WTC11 (cell line): ENCODE measurements at regions not wholly inside any gene's neighbourhood (a gene's known extent, or its start where the extent isn't known, plus 50 kb on each side); places are given as distances from the start of the nearest gene placed in this dataset.

Source experiments
- ATAC-seq: fragments of 200-7000 bp; cut with Tn5 transposase; 2 replicates; pipeline ENCODE4 v1.10.0; 2021; ENCODE audit warnings: mild to moderate bottlenecking, moderate library complexity
- CTCF ChIA-PET: fragments of 300-600 bp; sonication (Branson Sonifier 250); formaldehyde crosslinking; loops from one replicate; lab custom pipeline; 2021; ENCODE audit warnings: antibody characterized with exemption; lab: Charles Lee
- POLR2A ChIA-PET: fragments of 350-600 bp; sonication (Branson Sonifier 250); formaldehyde crosslinking; loops from one replicate; lab custom pipeline; 2021; ENCODE audit warnings: antibody characterized with exemption; lab: Charles Lee
- DNase-seq: peaks from one replicate; pipeline ENCODE4 v3.0.0; 2021; ENCODE audit warnings: low spot score
- H3K27ac Mint-ChIP-seq: 2 replicates; pipeline ENCODE4 v1.8.0; 2021; ENCODE audit warnings: mixed read lengths
- H3K27me3 Mint-ChIP-seq: 2 replicates; pipeline ENCODE4 v1.8.0; 2021; ENCODE audit warnings: low read depth, mild to moderate bottlenecking, moderate library complexity, mixed read lengths
- H3K36me3 Mint-ChIP-seq: 2 replicates; pipeline ENCODE4 v1.8.0; 2021; ENCODE audit warnings: mixed read lengths
- H3K4me1 Mint-ChIP-seq: 2 replicates; pipeline ENCODE4 v1.8.0; 2022; ENCODE audit warnings: mixed read lengths
- H3K4me3 Mint-ChIP-seq: 2 replicates; pipeline ENCODE4 v1.8.0; 2021; ENCODE audit warnings: mild to moderate bottlenecking, moderate library complexity, mixed read lengths
- H3K9me3 Mint-ChIP-seq: 2 replicates; pipeline ENCODE4 v1.8.0; 2021; ENCODE audit warnings: mixed read lengths
- ATF2 ChIP-seq: sonication (generic); formaldehyde crosslinking; IDR thresholded peaks from 2 replicates; pipeline ENCODE4 v1.8.1; 2022; ENCODE audit warnings: low read depth, missing genetic modification reagents, borderline replicate concordance
- E2F1 ChIP-seq: sonication (generic); formaldehyde crosslinking; IDR thresholded peaks from 2 replicates; pipeline ENCODE4 v1.8.0; 2022; ENCODE audit warnings: mild to moderate bottlenecking, missing genetic modification reagents
- ELF4 ChIP-seq: sonication (generic); formaldehyde crosslinking; IDR thresholded peaks from 2 replicates; pipeline ENCODE4 v1.8.1; 2022; ENCODE audit warnings: low read depth, mild to moderate bottlenecking, moderate library complexity, missing genetic modification reagents
- EMX1 ChIP-seq: fragments of 250-450 bp; sonication (Bioruptor Pico); IDR thresholded peaks from 2 replicates; pipeline ENCODE4 v1.8.0; 2021; ENCODE audit warnings: mild to moderate bottlenecking
- ETV6 ChIP-seq: sonication (generic); formaldehyde crosslinking; IDR thresholded peaks from 2 replicates; pipeline ENCODE4 v1.8.1; 2022; ENCODE audit warnings: mild to moderate bottlenecking, missing genetic modification reagents
- FOXJ3 ChIP-seq: sonication (generic); formaldehyde crosslinking; IDR thresholded peaks from 2 replicates; pipeline ENCODE4 v1.9.0; 2021; ENCODE audit warnings: missing genetic modification reagents, mild to moderate bottlenecking, borderline replicate concordance
- FOXK1 ChIP-seq: sonication (generic); formaldehyde crosslinking; IDR thresholded peaks from 2 replicates; pipeline ENCODE4 v1.8.0; 2022; ENCODE audit warnings: mild to moderate bottlenecking, moderate library complexity, missing genetic modification reagents
- IRF1 ChIP-seq: sonication (generic); formaldehyde crosslinking; IDR thresholded peaks from 2 replicates; pipeline ENCODE4 v1.8.0; 2023; ENCODE audit warnings: missing genetic modification reagents
- JAZF1 ChIP-seq: fragments of 250-450 bp; sonication (Bioruptor Pico); IDR thresholded peaks from 2 replicates; pipeline ENCODE4 v1.9.0; 2021; ENCODE audit warnings: moderate library complexity, mild to moderate bottlenecking, inconsistent platforms
- JUN ChIP-seq: sonication (generic); formaldehyde crosslinking; IDR thresholded peaks from 2 replicates; pipeline ENCODE4 v1.8.0; 2023; ENCODE audit warnings: mild to moderate bottlenecking, missing genetic modification reagents
- MYBL2 ChIP-seq: sonication (generic); formaldehyde crosslinking; IDR thresholded peaks from 2 replicates; pipeline ENCODE4 v1.8.1; 2023; ENCODE audit warnings: mild to moderate bottlenecking, moderate library complexity, missing genetic modification reagents
- PRRX2 ChIP-seq: fragments of 250-450 bp; sonication (Bioruptor Pico); IDR thresholded peaks from 2 replicates; pipeline ENCODE4 v1.8.0; 2021; ENCODE audit warnings: mild to moderate bottlenecking
- RELA ChIP-seq: sonication (generic); formaldehyde crosslinking; IDR thresholded peaks from 2 replicates; pipeline ENCODE4 v1.8.1; 2022; ENCODE audit warnings: missing genetic modification reagents, mild to moderate bottlenecking, borderline replicate concordance
- SMAD4 ChIP-seq: sonication (generic); formaldehyde crosslinking; IDR thresholded peaks from 2 replicates; pipeline ENCODE4 v1.8.0; 2022; ENCODE audit warnings: mild to moderate bottlenecking, missing genetic modification reagents
- SP1 ChIP-seq: sonication (generic); formaldehyde crosslinking; conservative IDR thresholded peaks from 2 replicates; pipeline ENCODE4 v1.8.1; 2022; ENCODE audit warnings: missing genetic modification reagents
- ZBTB21 ChIP-seq: sonication (generic); formaldehyde crosslinking; IDR thresholded peaks from 2 replicates; pipeline ENCODE4 v1.8.1; 2023; ENCODE audit warnings: mild to moderate bottlenecking, missing genetic modification reagents, borderline replicate concordance
- ZNF121 ChIP-seq: sonication (generic); formaldehyde crosslinking; IDR thresholded peaks from 2 replicates; pipeline ENCODE4 v1.8.0; 2023; ENCODE audit warnings: missing genetic modification reagents
- ZNF138 ChIP-seq: sonication (generic); formaldehyde crosslinking; conservative IDR thresholded peaks from 2 replicates; pipeline ENCODE4 v1.8.1; 2022; ENCODE audit warnings: mild to moderate bottlenecking, moderate library complexity, missing genetic modification reagents
- ZNF416 ChIP-seq: fragments of 250-450 bp; sonication (Bioruptor Pico); IDR thresholded peaks from 2 replicates; pipeline ENCODE4 v1.9.0; 2021; ENCODE audit warnings: mild to moderate bottlenecking, inconsistent platforms
- ZNF423 ChIP-seq: fragments of 250-450 bp; sonication (Bioruptor Pico); IDR thresholded peaks from 2 replicates; pipeline ENCODE4 v2.1.2; 2022; ENCODE audit warnings: mild to moderate bottlenecking, moderate library complexity
- TF ChIP-seq, protein P1 (sequence below): fragments of 250-450 bp; sonication (Bioruptor Pico); IDR thresholded peaks from 2 replicates; pipeline ENCODE4 v1.9.0; 2021; ENCODE audit warnings: moderate library complexity, mild to moderate bottlenecking, inconsistent platforms, borderline replicate concordance
- TF ChIP-seq, protein P2 (sequence below): fragments of 200-600 bp; IDR thresholded peaks from 2 replicates; pipeline ENCODE4 v1.8.0; 2022; ENCODE audit warnings: antibody characterized with exemption
- TF ChIP-seq, protein P3 (sequence below): sonication (generic); formaldehyde crosslinking; conservative IDR thresholded peaks from 2 replicates; pipeline ENCODE4 v1.8.1; 2022; ENCODE audit warnings: mild to moderate bottlenecking, missing genetic modification reagents
- TF ChIP-seq, protein P4 (sequence below): fragments of 250-450 bp; sonication (Bioruptor Pico); IDR thresholded peaks from 2 replicates; pipeline ENCODE4 v1.8.0; 2021; ENCODE audit warnings: mild to moderate bottlenecking

GRCh38 chr4:18203966-18204365, 182.4 kb upstream of the LCORL start:
- Mint-ChIP-seq H3K9me3 (no peaks in the 10 kb centered on the region), H3K36me3 (no peaks in the 10 kb centered on the region), H3K27ac (no peak overlapping the region), H3K4me3 (no peak overlapping the region), H3K4me1 (0 out of 2 replicates have a peak, but pooled peaks cover 4% of the 10 kb centered on the region), H3K27me3 (no peaks in the 10 kb centered on the region)
- POLR2A ChIA-PET, result no interaction called here
- no peak for DNase-seq
- ATAC-seq, result no peak
- CTCF ChIA-PET, result no interaction called here
- TF ChIP-seq ATF2 (CRISPR knock-in tag), result no peak
- no peak for TF ChIP-seq SMAD4
- TF ChIP-seq FOXK1 (CRISPR knock-in tag), result no peak
- TF ChIP-seq FOXJ3 (CRISPR knock-in tag), result no peak
- TF ChIP-seq MYBL2 (CRISPR knock-in tag), result no peak
- TF ChIP-seq, protein P1, sequence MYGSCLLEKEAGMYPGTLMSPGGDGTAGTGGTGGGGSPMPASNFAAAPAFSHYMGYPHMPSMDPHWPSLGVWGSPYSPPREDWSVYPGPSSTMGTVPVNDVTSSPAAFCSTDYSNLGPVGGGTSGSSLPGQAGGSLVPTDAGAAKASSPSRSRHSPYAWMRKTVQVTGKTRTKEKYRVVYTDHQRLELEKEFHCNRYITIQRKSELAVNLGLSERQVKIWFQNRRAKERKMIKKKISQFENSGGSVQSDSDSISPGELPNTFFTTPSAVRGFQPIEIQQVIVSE (CRISPR knock-in tag), result no peak

DNA sequence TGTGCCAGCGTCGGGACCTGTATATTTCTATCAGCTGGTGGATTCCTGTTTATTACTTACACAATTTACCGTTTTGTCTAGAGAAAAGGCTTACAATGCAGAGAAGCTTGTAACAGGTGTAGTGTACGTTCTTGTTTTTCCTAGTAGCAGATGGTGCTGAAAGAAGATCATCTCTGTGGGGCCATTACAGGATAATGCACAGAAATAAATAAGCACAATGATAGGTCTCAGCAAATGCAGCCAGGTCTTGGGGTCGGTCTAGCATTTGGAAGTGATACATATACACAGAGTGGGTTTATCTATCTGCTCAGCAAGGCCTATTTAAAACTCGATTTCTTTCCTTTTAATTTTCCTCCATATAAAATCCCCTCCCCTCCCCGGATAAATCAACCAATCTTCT, 180.9 kb upstream of the LCORL start:
- no peak overlapping the region for H3K27ac Mint-ChIP-seq
- CTCF ChIA-PET, result no interaction called here
- no peaks in the 10 kb centered on the region for H3K36me3 Mint-ChIP-seq
- TF ChIP-seq EMX1 (no peak), ZNF138 (CRISPR knock-in tag) (no peak), RELA (CRISPR knock-in tag) (no peak), PRRX2 (no peak), ETV6 (CRISPR knock-in tag) (no peak)
- DNase-seq (no peak), ATAC-seq (no peak)
- no peak overlapping the region for H3K4me3 Mint-ChIP-seq
- H3K4me1 Mint-ChIP-seq, result 0 out of 2 replicates have a peak, but pooled peaks cover 4% of the 10 kb centered on the region
- H3K27me3 Mint-ChIP-seq, result no peaks in the 10 kb centered on the region
- POLR2A ChIA-PET, result no interaction called here
- H3K9me3 Mint-ChIP-seq, result no peaks in the 10 kb centered on the region

DNA sequence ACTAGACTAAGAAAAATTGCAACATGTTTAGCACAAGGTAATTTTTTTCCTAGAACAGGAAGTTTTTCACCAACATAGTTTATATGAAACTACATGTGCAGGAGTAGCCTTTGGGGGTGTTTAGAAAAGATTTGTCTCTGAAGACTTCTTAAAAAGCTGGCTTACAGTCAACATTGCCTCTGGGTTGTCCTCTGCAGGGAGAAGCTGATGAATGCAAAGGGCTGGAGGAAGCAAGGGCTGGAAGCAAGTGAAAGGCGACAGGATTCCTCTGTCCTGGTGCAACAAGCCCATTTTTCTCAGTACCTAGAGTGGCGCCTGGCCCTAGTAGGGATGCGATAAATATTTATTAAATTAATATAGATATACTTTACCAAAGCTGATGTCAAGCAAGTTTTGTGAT, 180.3 kb upstream of the LCORL start:
- H3K4me1 Mint-ChIP-seq, result 0 out of 2 replicates have a peak, but pooled peaks cover 4% of the 10 kb centered on the region
- H3K4me3 Mint-ChIP-seq, result no peak overlapping the region
- H3K9me3 Mint-ChIP-seq, result no peaks in the 10 kb centered on the region
- H3K27me3 Mint-ChIP-seq, result no peaks in the 10 kb centered on the region
- H3K36me3 Mint-ChIP-seq, result no peaks in the 10 kb centered on the region
- H3K27ac Mint-ChIP-seq, result no peak overlapping the region
- no peak for TF ChIP-seq ZBTB21 (CRISPR knock-in tag)
- TF ChIP-seq E2F1, result no peak
- TF ChIP-seq ELF4 (CRISPR knock-in tag), result no peak
- TF ChIP-seq, protein P2, sequence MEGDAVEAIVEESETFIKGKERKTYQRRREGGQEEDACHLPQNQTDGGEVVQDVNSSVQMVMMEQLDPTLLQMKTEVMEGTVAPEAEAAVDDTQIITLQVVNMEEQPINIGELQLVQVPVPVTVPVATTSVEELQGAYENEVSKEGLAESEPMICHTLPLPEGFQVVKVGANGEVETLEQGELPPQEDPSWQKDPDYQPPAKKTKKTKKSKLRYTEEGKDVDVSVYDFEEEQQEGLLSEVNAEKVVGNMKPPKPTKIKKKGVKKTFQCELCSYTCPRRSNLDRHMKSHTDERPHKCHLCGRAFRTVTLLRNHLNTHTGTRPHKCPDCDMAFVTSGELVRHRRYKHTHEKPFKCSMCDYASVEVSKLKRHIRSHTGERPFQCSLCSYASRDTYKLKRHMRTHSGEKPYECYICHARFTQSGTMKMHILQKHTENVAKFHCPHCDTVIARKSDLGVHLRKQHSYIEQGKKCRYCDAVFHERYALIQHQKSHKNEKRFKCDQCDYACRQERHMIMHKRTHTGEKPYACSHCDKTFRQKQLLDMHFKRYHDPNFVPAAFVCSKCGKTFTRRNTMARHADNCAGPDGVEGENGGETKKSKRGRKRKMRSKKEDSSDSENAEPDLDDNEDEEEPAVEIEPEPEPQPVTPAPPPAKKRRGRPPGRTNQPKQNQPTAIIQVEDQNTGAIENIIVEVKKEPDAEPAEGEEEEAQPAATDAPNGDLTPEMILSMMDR, result no peak
- TF ChIP-seq ETV6 (CRISPR knock-in tag), result no peak
- TF ChIP-seq JAZF1 (CRISPR knock-in tag), result no peak
- ATAC-seq (peak; percentile 59), DNase-seq (no peak)
- ChIA-PET CTCF (no interaction called here), POLR2A (no interaction called here)

DNA sequence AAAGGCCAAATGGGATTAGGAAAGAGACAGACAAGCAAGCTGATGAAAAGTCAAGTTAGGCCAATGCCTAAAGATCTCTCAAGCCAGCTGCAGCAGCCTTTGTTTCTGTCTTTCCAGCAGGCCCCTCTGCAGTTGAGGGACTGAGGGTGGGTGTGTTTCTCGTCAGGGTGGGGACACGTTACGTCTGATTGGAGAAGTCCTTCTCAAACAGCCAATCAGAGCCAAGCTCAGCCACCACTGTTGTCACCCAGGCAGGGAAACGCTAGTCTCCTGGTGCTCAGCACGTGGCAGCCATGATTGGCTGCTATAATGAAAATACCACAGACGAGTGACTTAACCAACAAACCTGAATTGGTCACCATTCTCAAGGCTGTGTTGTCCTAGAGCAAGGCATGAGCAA, 177.1 kb upstream of the LCORL start:
- Mint-ChIP-seq H3K36me3 (no peaks in the 10 kb centered on the region), H3K27ac (no peak overlapping the region), H3K4me1 (0 out of 2 replicates have a peak, but pooled peaks cover 4% of the 10 kb centered on the region), H3K27me3 (no peaks in the 10 kb centered on the region), H3K4me3 (no peak overlapping the region), H3K9me3 (no peaks in the 10 kb centered on the region)
- CTCF ChIA-PET, result no interaction called here
- no peak for ATAC-seq
- DNase-seq, result no peak
- POLR2A ChIA-PET, result no interaction called here
- TF ChIP-seq PRRX2 (no peak), IRF1 (CRISPR knock-in tag) (no peak), SP1 (no peak), ZNF121 (CRISPR knock-in tag) (no peak), JUN (no peak), ZNF416 (CRISPR knock-in tag) (no peak), FOXJ3 (CRISPR knock-in tag) (no peak), ZNF423 (CRISPR knock-in tag) (no peak)
- TF ChIP-seq, protein P3, sequence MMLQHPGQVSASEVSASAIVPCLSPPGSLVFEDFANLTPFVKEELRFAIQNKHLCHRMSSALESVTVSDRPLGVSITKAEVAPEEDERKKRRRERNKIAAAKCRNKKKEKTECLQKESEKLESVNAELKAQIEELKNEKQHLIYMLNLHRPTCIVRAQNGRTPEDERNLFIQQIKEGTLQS (CRISPR knock-in tag), result no peak
- TF ChIP-seq, protein P4, sequence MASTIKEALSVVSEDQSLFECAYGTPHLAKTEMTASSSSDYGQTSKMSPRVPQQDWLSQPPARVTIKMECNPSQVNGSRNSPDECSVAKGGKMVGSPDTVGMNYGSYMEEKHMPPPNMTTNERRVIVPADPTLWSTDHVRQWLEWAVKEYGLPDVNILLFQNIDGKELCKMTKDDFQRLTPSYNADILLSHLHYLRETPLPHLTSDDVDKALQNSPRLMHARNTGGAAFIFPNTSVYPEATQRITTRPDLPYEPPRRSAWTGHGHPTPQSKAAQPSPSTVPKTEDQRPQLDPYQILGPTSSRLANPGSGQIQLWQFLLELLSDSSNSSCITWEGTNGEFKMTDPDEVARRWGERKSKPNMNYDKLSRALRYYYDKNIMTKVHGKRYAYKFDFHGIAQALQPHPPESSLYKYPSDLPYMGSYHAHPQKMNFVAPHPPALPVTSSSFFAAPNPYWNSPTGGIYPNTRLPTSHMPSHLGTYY (CRISPR knock-in tag), result no peak
